DOHH2 (cell line): ENCODE measurements at regions not wholly inside any gene's neighbourhood (a gene's known extent, or its start where the extent isn't known, plus 50 kb on each side); places are given as distances from the start of the nearest gene placed in this dataset.

Experiments used
- H3F3A ChIP-seq: fragments of 200-600 bp; sonication (generic), shearing (Covaris generic); 2 replicates; pipeline ENCODE4 v1.6.0; 2016; ENCODE audit warnings: antibody characterized with exemption, mild to moderate bottlenecking; ENCODE audit not compliant: control insufficient read depth, insufficient read depth
- H3K27ac ChIP-seq: fragments of 200-600 bp; sonication (generic); 2 replicates; pipeline ENCODE4 v1.5.1; 2014; ENCODE audit warnings: low read depth, mild to moderate bottlenecking, low read length, moderate library complexity
- H3K27me3 ChIP-seq: fragments of 200-600 bp; sonication (generic); 2 replicates; pipeline ENCODE4 v1.6.1; 2014; ENCODE audit warnings: mild to moderate bottlenecking, low read length, mixed read lengths; ENCODE audit not compliant: control insufficient read depth
- H3K36me3 ChIP-seq: fragments of 200-600 bp; sonication (generic); 2 replicates; pipeline ENCODE4 v1.6.1; 2014; ENCODE audit warnings: mild to moderate bottlenecking, low read length, moderate library complexity, mixed read lengths; ENCODE audit not compliant: control insufficient read depth
- H3K4me1 ChIP-seq: fragments of 200-600 bp; sonication (generic); 2 replicates; pipeline ENCODE4 v1.6.1; 2014; ENCODE audit warnings: mild to moderate bottlenecking, low read length, mixed read lengths; ENCODE audit not compliant: control insufficient read depth
- H3K4me2 ChIP-seq: fragments of 200-600 bp; sonication (generic); 2 replicates; pipeline ENCODE4 v1.6.0; 2014; ENCODE audit warnings: mild to moderate bottlenecking, low read length, moderate library complexity
- H3K4me3 ChIP-seq: fragments of 200-600 bp; sonication (generic); 2 replicates; pipeline ENCODE4 v1.5.1; 2014; ENCODE audit warnings: mild to moderate bottlenecking, low read length, mixed read lengths
- H3K79me2 ChIP-seq: fragments of 200-600 bp; sonication (generic); 2 replicates; pipeline ENCODE4 v1.6.1; 2014; ENCODE audit warnings: mild to moderate bottlenecking, low read length, mixed read lengths; ENCODE audit not compliant: control insufficient read depth
- H3K9me2 ChIP-seq: fragments of 200-600 bp; sonication (generic); replicated peaks from 2 replicates; pipeline ENCODE4 v1.6.1; 2014; ENCODE audit warnings: mild to moderate bottlenecking, low read length, mixed read lengths; ENCODE audit not compliant: control insufficient read depth
- H3K9me3 ChIP-seq: fragments of 200-600 bp; sonication (generic); 2 replicates; pipeline ENCODE4 v1.6.1; 2014; ENCODE audit warnings: antibody characterized with exemption, low read length, mixed read lengths; ENCODE audit not compliant: control insufficient read depth, insufficient read depth
- H4K20me1 ChIP-seq: fragments of 200-600 bp; sonication (generic); 2 replicates; pipeline ENCODE4 v1.6.0; 2014; ENCODE audit warnings: low read depth, mild to moderate bottlenecking, antibody characterized with exemption, low read length, moderate library complexity; ENCODE audit not compliant: control insufficient read depth, insufficient read depth
- EZH2phosphoT487 ChIP-seq: fragments of 200-600 bp; sonication (generic); IDR thresholded peaks from 2 replicates; pipeline ENCODE4 v1.6.1; 2017; ENCODE audit warnings: borderline replicate concordance, mild to moderate bottlenecking, antibody characterized with exemption, low read length, moderate library complexity, mixed read lengths
- TF ChIP-seq, protein P1 (sequence below): fragments of 200-600 bp; sonication (generic); IDR thresholded peaks from one replicate; pipeline ENCODE4 v1.5.1; 2014; ENCODE audit warnings: antibody characterized with exemption, mild to moderate bottlenecking, low read depth, low read length; ENCODE audit not compliant: poor library complexity, severe bottlenecking

GRCh38 chr4:138096384-138097062 lies 145.6 kb downstream of the SLC7A11 start:
- Histone ChIP-seq H3K9me2 (no peaks in the 10 kb centered on the region), H3K27me3 (peaks cover 11% of the 10 kb centered on the region; the same call in 1 of the 2 replicates), H3K4me1 (peaks cover 8% of the 10 kb centered on the region), H3K27ac (no peak overlapping the region), H3K9me3 (no peaks in the 10 kb centered on the region), H3K4me3 (no peak overlapping the region), H3F3A (no peaks in the 10 kb centered on the region), H4K20me1 (no peaks in the 10 kb centered on the region), H3K4me2 (no peak overlapping the region), H3K79me2 (no peaks in the 10 kb centered on the region), H3K36me3 (no peaks in the 10 kb centered on the region)
- no peak for TF ChIP-seq EZH2phosphoT487
- TF ChIP-seq, protein P1, sequence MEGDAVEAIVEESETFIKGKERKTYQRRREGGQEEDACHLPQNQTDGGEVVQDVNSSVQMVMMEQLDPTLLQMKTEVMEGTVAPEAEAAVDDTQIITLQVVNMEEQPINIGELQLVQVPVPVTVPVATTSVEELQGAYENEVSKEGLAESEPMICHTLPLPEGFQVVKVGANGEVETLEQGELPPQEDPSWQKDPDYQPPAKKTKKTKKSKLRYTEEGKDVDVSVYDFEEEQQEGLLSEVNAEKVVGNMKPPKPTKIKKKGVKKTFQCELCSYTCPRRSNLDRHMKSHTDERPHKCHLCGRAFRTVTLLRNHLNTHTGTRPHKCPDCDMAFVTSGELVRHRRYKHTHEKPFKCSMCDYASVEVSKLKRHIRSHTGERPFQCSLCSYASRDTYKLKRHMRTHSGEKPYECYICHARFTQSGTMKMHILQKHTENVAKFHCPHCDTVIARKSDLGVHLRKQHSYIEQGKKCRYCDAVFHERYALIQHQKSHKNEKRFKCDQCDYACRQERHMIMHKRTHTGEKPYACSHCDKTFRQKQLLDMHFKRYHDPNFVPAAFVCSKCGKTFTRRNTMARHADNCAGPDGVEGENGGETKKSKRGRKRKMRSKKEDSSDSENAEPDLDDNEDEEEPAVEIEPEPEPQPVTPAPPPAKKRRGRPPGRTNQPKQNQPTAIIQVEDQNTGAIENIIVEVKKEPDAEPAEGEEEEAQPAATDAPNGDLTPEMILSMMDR = no peak

GRCh38 chr4:138095378-138095777 lies 146.8 kb downstream of the SLC7A11 start:
- no peaks in the 10 kb centered on the region for H3F3A ChIP-seq
- no peak for TF ChIP-seq EZH2phosphoT487
- no peaks in the 10 kb centered on the region for H3K9me2 ChIP-seq
- no peaks in the 10 kb centered on the region for H3K79me2 ChIP-seq
- peaks cover 8% of the 10 kb centered on the region for H3K4me1 ChIP-seq
- no peaks in the 10 kb centered on the region for H3K36me3 ChIP-seq
- H4K20me1 ChIP-seq = no peaks in the 10 kb centered on the region
- no peak overlapping the region for H3K27ac ChIP-seq
- no peaks in the 10 kb centered on the region for H3K9me3 ChIP-seq
- H3K4me2 ChIP-seq = no peak overlapping the region
- no peak overlapping the region for H3K4me3 ChIP-seq
- H3K27me3 ChIP-seq = peaks cover 11% of the 10 kb centered on the region; the same call in 1 of the 2 replicates

- no peak overlapping the region for H3K4me3 ChIP-seq
- TF ChIP-seq EZH2phosphoT487 = no peak
- TF ChIP-seq, protein P1 = no peak
- H4K20me1 ChIP-seq = no peaks in the 10 kb centered on the region
- H3K9me3 ChIP-seq = no peaks in the 10 kb centered on the region
- no peaks in the 10 kb centered on the region for H3K4me1 ChIP-seq
- no peaks in the 10 kb centered on the region for H3K9me2 ChIP-seq
- H3K79me2 ChIP-seq = no peaks in the 10 kb centered on the region
- H3K4me2 ChIP-seq = no peak overlapping the region
- H3K36me3 ChIP-seq = no peaks in the 10 kb centered on the region
- H3K27me3 ChIP-seq = peaks cover 7% of the 10 kb centered on the region; the same call in 1 of the 2 replicates
- H3K27ac ChIP-seq = no peak overlapping the region
- H3F3A ChIP-seq = no peaks in the 10 kb centered on the region
Observed at GRCh38 chr4:138092060-138092459, 150.1 kb downstream of the SLC7A11 start.

- H3K4me3 ChIP-seq = no peak overlapping the region
- no peaks in the 10 kb centered on the region for H3K9me2 ChIP-seq
- H3K27ac ChIP-seq = no peak overlapping the region
- H3K27me3 ChIP-seq = 0 out of 2 replicates have a peak, but pooled peaks cover 3% of the 10 kb centered on the region
- no peaks in the 10 kb centered on the region for H3K4me1 ChIP-seq
- H3K36me3 ChIP-seq = no peaks in the 10 kb centered on the region
- no peaks in the 10 kb centered on the region for H4K20me1 ChIP-seq
- no peaks in the 10 kb centered on the region for H3K9me3 ChIP-seq
- H3K79me2 ChIP-seq = no peaks in the 10 kb centered on the region
- no peaks in the 10 kb centered on the region for H3F3A ChIP-seq
- no peak for TF ChIP-seq EZH2phosphoT487
- TF ChIP-seq, protein P1 = no peak
- H3K4me2 ChIP-seq = no peak overlapping the region
Observed at GRCh38 chr4:138090918-138091676, 151.1 kb downstream of the SLC7A11 start.
